Anterior cingulate cortex (tissue), 58 donors: ENCODE measurements at regions not wholly inside any gene's neighbourhood (a gene's known extent, or its start where the extent isn't known, plus 50 kb on each side); places are given as distances from the start of the nearest gene placed in this dataset.
"Not testable (repeated sequence)": the region's sequence is repeated elsewhere in the genome, so short reads cannot be mapped to it uniquely, and the experiment has no call there.

ENCODE experiments used
- DNase-seq, 58 donors: peaks; one replicate each; lab custom pipeline; 2025; lab: John Stamatoyannopoulos, UW

DNA sequence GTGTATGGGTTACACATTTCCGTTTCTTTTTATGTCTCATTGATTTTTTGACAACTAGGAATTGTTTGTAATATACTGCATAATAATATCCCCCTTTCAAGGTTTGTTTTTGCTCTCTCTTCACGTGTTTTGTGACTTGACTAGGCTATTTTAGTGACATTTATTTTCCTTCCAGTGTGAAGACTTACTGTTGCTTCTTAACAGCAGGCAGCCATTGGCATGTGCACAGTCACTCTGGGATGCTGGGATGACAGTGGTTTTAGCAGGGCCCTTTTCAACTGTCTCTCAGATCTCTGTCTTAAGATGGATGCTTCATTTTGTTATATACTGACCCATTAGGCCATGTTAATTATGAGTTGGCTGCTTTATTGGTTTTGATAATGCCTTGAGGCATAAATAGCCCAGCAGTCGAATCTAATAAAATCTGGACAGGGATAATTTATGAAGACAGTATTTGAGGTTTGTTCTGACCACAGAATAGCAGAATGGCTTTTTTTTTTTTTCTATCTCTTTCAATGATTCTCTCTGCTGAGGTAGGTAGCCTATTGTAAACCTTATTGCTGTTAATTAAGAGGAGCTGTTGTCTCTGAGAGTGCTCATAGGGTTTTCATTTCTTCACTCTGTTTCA lies 536.0 kb downstream of the GABRG2 start:
- no peak for DNase-seq

DNA sequence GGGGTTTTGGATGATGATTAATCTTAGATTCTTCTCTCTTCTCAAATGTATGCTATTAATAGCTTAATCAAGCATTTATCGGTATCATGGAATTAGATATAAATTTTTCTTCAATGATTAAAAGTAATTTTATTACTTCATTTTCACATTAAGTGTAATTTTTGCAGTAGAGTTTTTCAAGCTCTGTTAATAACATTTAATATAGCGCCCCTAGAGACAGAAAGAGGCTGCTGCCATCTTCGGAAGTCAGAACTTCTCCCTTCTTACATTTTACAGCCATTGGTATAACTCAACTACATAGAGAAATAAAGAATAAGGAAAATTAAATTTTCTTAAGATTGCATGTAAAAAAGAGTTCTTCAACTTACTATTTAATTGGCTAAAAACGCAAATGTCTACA lies 540.3 kb downstream of the GABRG2 start:
- no peak for DNase-seq

GRCh38 chr5:162621726-162622263 lies 554.2 kb downstream of the GABRG2 start:
- DNase-seq, result not testable (repeated sequence)

GRCh38 chr5:162624110-162624509 lies 556.5 kb downstream of the GABRG2 start:
- DNase-seq, result no peak

- DNase-seq, result peak in 5 of 58 donors; percentile 1 to 18 (median 4)
Measured at GRCh38 chr5:162637481-162637880, 569.9 kb downstream of the GABRG2 start.

DNA sequence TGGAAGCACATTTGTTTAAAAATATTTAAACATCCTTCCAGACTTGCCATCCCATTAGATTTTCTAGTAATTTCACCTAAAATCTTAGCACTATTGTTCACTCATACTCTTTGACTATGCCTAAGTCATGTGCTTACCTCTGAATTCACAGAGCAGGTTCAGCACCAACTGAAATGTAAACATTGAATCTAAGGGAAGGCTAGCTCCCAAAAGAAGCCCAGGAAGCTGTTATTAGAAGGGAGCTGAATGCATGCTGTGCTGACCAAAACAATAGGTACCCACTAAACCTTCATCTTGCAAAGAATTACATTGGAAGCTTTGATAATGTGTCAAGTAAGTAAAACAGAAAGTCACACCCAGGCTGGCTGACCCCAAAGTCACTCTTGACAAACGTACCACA lies 571.3 kb downstream of the GABRG2 start:
- DNase-seq, result no peak

DNA sequence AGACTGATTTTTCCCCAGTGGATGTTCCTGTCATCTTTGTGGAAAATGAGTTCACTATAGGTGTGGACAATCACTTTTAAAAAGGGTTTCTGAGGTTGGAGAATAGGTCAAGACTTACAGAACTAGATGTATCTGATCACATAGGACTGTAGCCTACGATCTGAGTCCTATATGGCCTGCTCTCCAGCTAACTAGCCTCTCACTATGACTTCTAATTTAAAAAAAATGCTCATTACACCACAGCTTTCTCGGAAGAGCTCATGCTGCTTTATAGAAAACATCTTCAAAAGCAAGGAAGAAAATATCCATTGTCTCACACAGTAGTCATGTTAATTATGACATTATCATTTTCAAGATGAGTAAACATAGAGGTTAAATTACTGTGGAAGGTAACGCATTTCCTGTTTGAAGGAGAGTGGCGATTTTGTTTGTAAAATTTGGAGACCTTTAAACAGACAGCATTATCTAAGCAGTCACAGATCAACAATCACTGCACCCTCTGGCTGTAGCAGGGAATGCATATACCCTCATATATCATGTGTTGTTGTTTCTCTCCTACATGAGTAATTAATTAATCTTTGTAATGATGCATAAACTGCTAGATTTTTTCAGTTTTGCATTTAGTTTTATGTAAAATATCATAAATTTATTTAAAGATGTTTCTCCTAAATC lies 573.7 kb downstream of the GABRG2 start:
- DNase-seq, result no peak

DNA sequence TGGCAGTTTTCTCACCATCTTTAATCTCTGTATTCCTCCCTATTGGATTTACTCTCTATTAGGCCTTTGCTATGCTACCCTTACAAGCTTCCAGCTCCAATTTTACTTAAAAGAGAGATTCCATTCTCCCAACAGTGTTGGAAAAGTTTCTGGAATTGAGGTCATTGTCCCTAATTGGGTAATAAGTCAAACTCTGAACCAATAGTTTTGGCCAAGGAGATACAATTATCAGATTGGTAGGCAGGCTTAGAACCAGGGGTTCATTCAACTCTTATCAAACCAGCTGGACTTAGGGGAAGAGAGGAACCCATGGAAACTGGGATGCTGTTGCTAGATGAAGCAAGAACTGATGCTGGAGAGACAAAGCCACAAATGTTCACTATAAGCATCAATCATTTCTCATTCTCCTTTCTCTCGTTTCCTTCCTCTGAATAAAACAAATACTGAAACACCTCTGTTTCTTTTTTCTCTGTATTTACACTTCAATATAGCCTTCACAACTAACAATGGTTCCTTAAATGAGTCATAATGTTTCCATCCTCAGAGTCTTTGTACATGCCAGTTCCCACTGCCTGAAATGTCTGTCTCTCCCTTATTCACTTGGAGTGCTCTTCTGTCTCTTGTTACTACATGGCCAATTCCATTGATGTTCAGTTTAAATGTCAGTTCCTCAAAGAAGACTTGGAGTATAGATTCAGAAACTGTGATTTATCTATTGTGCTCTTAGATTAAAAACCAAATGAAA lies 587.3 kb downstream of the GABRG2 start:
- no peak for DNase-seq

- no peak for DNase-seq
Measured at GRCh38 chr5:162657076-162657475, 589.5 kb downstream of the GABRG2 start.

DNA sequence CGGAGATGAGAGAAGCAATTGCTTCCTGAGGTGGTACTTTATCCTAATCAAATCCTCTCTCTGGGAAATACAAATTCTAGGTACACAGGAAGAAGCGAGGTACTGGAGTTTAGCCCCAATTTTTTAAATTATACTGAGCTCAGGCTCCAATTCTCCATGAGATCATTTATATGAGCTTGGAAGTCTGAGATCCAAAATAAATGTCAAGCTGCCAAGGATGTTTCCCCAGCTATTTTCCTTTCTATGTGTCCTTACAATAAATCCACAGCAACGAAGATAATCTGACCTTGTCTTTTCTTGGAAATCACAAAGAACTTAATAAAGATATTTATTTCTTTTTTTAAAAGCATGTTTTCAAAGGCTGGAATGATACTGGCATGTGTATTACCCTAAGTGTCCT lies 597.3 kb downstream of the GABRG2 start:
- no peak for DNase-seq

DNA sequence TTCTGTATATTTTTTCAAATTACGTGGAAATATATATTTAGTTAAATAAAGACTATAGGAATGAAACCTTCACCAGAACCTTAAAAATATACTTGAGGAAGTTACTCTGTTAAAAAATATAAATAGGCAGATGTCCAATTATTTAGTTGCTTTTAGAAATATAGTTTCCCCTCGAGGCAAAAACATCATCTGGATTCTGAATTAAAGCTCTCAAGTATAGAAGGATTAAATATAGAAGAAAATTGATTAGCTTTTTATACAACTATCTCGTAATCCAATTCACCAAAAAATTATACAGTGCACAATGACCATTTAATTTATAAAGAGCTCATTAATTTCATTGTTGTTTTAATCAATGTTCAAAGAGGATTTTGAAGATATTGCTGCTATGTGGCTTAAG lies 601.4 kb downstream of the GABRG2 start:
- no peak for DNase-seq

- no peak for DNase-seq
Measured at GRCh38 chr5:162672061-162672460, 604.5 kb downstream of the GABRG2 start.

DNA sequence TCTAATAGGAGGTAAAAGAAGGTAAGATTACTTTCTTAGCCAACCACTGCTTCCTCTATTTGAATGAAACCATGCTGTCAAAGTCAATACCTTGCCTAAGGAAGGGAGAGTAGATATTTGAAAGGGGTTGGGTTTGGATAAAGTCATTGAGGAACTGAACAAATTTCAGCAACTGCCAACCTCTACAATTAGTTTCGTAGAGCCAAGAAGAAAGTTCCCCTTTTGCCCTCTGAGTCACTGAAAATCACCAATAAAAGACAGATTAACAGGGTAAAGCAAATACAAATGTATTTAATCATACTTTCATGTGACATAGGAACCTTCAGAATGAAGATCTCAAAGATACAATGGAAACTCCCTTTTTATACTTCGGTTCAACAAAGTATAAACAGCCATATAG lies 615.7 kb downstream of the GABRG2 start:
- no peak for DNase-seq

- no peak for DNase-seq
Measured at GRCh38 chr5:162684145-162684544, 616.6 kb downstream of the GABRG2 start.

- no peak for DNase-seq
Measured at GRCh38 chr5:162685302-162685701, 617.7 kb downstream of the GABRG2 start.

DNA sequence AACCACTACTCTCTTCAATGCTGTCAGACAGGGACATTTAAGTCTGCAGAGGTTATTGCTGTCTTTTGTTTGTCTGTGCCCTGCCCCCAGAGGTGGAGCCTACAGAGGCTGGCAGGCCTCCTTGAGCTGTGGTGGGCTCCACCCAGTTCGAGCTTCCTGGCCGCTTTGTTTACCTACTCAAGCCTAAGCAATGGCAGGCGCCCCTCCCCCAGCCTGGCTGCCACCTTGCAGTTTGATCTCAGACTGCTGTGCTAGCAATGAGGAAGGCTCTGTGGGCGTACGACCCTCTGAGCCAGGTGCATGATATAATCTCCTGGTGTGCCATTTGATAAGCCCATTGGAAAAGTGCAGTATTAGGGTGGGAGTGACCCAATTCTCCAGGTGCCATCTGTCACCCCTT lies 628.7 kb downstream of the GABRG2 start:
- DNase-seq, result not testable (repeated sequence)

- no peak for DNase-seq
Measured at GRCh38 chr5:162699361-162699760, 631.8 kb downstream of the GABRG2 start.

DNA sequence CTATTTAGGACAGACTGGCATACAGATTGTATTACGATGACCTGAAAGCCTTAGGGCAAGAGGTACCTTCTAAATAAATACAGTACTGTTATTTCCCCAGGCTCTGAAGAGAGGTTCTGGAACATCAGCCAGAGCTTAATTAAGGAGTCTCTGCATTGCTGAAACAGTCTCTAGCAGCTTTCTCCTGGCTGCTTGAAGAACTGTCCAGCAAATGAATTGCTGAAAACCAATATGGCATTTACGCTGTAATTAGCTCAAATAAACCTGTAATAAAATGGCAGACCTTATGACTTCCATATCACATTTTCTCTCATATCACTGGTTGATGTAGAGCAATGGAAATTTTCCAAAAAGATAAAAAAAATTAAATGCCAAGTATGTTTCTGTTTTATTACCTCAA lies 636.3 kb downstream of the GABRG2 start:
- DNase-seq, result no peak

- DNase-seq, result no peak
Measured at GRCh38 chr5:162711244-162711643, 643.7 kb downstream of the GABRG2 start.

DNA sequence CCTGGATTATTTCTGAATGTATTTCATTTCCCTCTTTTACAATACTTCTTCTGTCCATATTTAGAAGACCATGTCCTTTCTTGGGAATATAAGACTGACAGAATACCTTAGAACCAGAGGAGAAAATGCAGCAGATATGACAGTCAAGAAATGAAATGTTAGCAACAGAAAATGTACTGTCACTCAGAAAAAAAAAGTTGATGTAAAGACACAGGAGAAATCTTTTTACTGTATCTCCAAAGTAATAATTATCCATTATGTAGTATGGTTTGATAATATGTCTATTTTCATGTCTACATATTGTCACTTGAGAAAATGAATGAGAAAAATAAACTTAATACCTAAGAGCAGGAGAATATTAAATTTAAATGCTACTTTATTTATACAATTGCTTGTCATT lies 652.1 kb downstream of the GABRG2 start:
- no peak for DNase-seq

DNA sequence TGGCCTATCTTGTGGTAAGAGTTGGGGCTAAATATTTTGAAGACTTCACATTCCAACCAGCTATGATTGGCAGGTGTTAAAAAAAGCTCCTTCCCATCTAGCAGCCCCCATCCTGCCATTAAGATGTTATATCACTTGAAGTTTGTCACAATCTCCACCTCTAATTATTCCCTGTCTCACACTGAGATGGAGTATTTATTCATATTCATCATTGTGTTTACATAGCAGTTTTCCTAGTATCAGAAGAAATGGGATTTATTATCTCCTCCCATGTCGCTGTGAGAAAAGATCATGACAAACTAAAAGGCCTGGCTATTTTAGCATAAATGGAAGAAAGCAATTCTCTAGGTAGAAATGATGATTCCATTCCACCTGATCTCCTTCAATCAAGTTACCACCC lies 653.6 kb downstream of the GABRG2 start:
- DNase-seq, result no peak

DNA sequence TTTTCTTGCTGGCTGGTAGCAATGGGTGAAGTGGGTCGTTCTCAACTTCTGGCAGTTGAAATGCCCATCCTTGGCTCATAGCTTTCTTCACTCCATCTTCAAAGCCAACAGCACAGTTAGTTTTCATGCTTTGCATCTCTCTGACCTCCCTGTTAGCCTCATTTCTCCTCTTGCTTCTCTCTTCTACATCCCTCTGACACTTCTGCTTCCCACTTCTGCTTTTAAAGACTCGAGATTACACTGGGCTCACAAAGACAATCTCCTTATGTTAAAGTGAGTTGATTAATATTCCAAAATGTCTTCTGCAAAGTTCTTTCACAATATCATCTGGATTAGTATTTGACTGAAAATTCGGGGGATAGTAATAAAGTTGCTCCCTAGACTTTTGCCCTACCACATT lies 684.8 kb upstream of the CCNG1 start:
- no peak for DNase-seq
